ENCODE measurements at regions not wholly inside any gene's neighbourhood (a gene's known extent, or its start where the extent isn't known, plus 50 kb on each side); places are given as distances from the start of the nearest gene placed in this dataset.
A peak's percentile ranks its signal among the peaks of the same experiment; 100 is the strongest.

DNA sequence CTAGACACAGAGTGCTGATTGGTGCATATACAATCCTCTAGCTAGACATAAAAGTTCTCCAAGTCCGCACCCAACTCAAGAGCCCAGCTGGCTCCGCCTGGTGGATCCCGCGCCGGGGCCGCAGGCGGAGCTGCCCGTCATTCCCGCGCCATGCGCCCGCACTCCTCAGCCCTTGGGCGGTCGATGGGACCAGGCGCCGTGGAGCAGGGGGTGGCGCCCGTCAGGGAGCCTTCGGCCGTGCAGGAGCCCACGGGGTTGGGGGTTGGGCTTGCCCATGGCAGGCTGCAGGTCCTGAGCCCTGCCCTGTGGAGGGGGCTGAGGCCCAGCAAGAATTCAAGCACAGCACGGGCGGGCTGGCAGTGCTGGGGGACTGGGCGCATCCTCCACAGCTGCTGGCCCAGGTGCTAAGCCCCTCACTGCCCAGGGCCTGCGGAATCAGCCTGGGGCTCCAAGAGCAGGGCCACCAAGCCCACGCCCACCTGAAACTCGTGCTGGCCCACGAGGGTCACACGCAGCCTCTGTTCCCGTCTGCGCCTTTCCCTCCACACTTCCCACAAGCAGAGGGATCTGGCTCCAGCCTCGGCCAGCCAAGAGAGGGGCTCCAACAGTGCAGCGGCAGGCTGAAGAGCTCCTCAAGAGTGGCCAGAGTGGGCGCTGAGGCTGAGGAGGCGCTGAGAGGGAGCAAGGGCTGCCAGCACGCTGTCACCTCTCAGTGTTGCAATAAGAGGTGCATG is 604.2 kb upstream of the POM121L12 start:
- Histone ChIP-seq H3K14ac (ENCODE audit: insufficient read length) (no peak overlapping the region), H2BK120ac (replicated peaks; ENCODE audit: low read depth, low read length) (no peak overlapping the region), H3K18ac (ENCODE audit: extremely low read depth, low read length) (no peak overlapping the region), H3K27ac (ENCODE audit: low read depth, low read length) (no peak overlapping the region), H3K79me1 (ENCODE audit: low read depth, low read length) (no peaks in the 10 kb centered on the region), H4K91ac (replicated peaks; ENCODE audit: insufficient read length, low read length) (no peak overlapping the region), H2BK15ac (ENCODE audit: low read length) (no peak overlapping the region), H2BK20ac (ENCODE audit: low read length) (no peak overlapping the region), H3K23ac (ENCODE audit: insufficient read length) (no peak overlapping the region), H3K27me3 (replicated peaks in 1 of 4; ENCODE audit: control insufficient read depth in 3 of 4, extremely low read depth in 1 of 4, insufficient read depth in 3 of 4, low read length in 3 of 4) (no peaks in the 10 kb centered on the region), H2AFZ (ENCODE audit: low read length) (peak overlapping the region; percentile 76; the same call in 1 of the 2 replicates), H4K8ac (ENCODE audit: extremely low read depth, insufficient read depth, low read length) (no peak overlapping the region), H4K5ac (ENCODE audit: insufficient read length, low read depth, low read length) (no peak overlapping the region), H3K79me2 (ENCODE audit: control insufficient read depth in 1 of 2, insufficient read depth in 2 of 2, low read length in 2 of 2) (no peaks in the 10 kb centered on the region), H3K4me2 (ENCODE audit: insufficient read depth in 1 of 2, low read depth in 2 of 2, low read length in 2 of 2) (no peak overlapping the region), H2BK12ac (ENCODE audit: low read depth, low read length) (no peak overlapping the region), H3K4me3 (ENCODE audit: extremely low read depth in 1 of 4, insufficient read depth in 2 of 4, low read depth in 3 of 4, low read length in 4 of 4) (no peak overlapping the region), H2BK5ac (ENCODE audit: low read depth, low read length) (no peak overlapping the region), H3K23me2 (ENCODE audit: low read depth, low read length) (peaks cover 2% of the 10 kb centered on the region; the same call in 1 of the 2 replicates), H3K56ac (replicated peaks; ENCODE audit: insufficient read length, low read depth, low read length) (no peak overlapping the region), H3K36me3 (ENCODE audit: control insufficient read depth in 2 of 4, insufficient read depth in 4 of 4, low read length in 3 of 4) (peaks cover 0 to 3% (median 0%) of the 10 kb centered on the region in 4 experiments; a peak in 1 of 8 replicates), H2AK5ac (ENCODE audit: low read depth, low read length) (no peak overlapping the region), H4K20me1 (replicated peaks in 1 of 2; ENCODE audit: control insufficient read depth in 1 of 2, insufficient read depth in 2 of 2, low read length in 2 of 2) (no peaks in the 10 kb centered on the region), H3K4ac (replicated peaks; ENCODE audit: insufficient read length, low read depth, low read length) (no peak overlapping the region), H3K9me3 (ENCODE audit: insufficient read depth in 2 of 2, low read depth in 1 of 2, low read length in 1 of 2) (peaks cover 0 to 8% of the 10 kb centered on the region in 2 experiments; a peak in 1 of 4 replicates), H3K9ac (replicated peaks in 1 of 4; ENCODE audit: extremely low read depth in 1 of 4, low read depth in 3 of 4, low read length in 3 of 4) (no peak overlapping the region), H3K4me1 (replicated peaks in 1 of 4; ENCODE audit: control insufficient read depth in 3 of 4, insufficient read depth in 4 of 4, low read length in 3 of 4) (peaks cover 0 to 1% (median 0%) of the 10 kb centered on the region in 4 experiments; a peak in 1 of 7 replicates)
- 87% methylated on average over 27 of the region's 36 CpGs; no CpG with 5 or more reads in 1 of the 2 experiments for whole genome bisulfite sequencing, 2 experiments (ENCODE audit: extremely low coverage in 1 of 2, insufficient coverage in 1 of 2, insufficient read length in 1 of 2, insufficient replicate concordance in 2 of 2, low coverage in 1 of 2, low lambda C conversion rate in 2 of 2, missing lambda C conversion rate in 1 of 2)
- FAIRE-seq (no peak), DNase-seq (ENCODE audit: low read depth in 1 of 2, low spot score in 2 of 2) (no peak)
- ChIA-PET POLR2A (ENCODE audit: partially characterized antibody) (no interaction called here), CTCF (ENCODE audit: partially characterized antibody) (interaction anchor here (1.8 kb wide), 1 partner anchor 9 kb away, joined by 4 read pairs; no protein-coding TSS in a partner anchor)
- TF ChIP-seq CHD1 (IDR thresholded peaks at IDR 0.05; ENCODE audit: low read depth, low read length) = no peak
- TF ChIP-seq POLR2A (IDR thresholded peaks at IDR 0.05; ENCODE audit: control extremely low read depth in 1 of 2, low read depth in 2 of 2, low read length in 2 of 2) = no peak
- TF ChIP-seq FOSL1 (IDR thresholded peaks at IDR 0.05; ENCODE audit: insufficient read depth, low read depth, low read length) = no peak
- TF ChIP-seq, protein P1, sequence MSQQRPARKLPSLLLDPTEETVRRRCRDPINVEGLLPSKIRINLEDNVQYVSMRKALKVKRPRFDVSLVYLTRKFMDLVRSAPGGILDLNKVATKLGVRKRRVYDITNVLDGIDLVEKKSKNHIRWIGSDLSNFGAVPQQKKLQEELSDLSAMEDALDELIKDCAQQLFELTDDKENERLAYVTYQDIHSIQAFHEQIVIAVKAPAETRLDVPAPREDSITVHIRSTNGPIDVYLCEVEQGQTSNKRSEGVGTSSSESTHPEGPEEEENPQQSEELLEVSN (IDR thresholded peaks at IDR 0.05) = no peak
- TF ChIP-seq SRF (IDR thresholded peaks at IDR 0.05; ENCODE audit: low read depth, low read length) = no peak
- no peak for TF ChIP-seq EP300 (IDR thresholded peaks at IDR 0.05; ENCODE audit: borderline replicate concordance in 1 of 2, low read depth in 2 of 2, low read length in 2 of 2)
- TF ChIP-seq RNF2 (IDR thresholded peaks at IDR 0.05; ENCODE audit: borderline replicate concordance, low read depth, low read length, missing control alignments, poor library complexity, severe bottlenecking) = no peak
- TF ChIP-seq TEAD4 (IDR thresholded peaks at IDR 0.05; ENCODE audit: low read depth, low read length) = no peak
- no peak for TF ChIP-seq GABPA (IDR thresholded peaks at IDR 0.05; ENCODE audit: borderline replicate concordance, insufficient read depth, low read length)
- TF ChIP-seq POU5F1 (IDR thresholded peaks at IDR 0.05; ENCODE audit: low read depth, low read length) = no peak
- no peak for TF ChIP-seq BCL11A (IDR thresholded peaks at IDR 0.05; ENCODE audit: low read depth in 2 of 2, low read length in 2 of 2)
- no peak for TF ChIP-seq SIRT6 (IDR thresholded peaks at IDR 0.05; ENCODE audit: low read length)

Measured in H1 (cell line).